ENCODE measurements at regions not wholly inside any gene's neighbourhood (a gene's known extent, or its start where the extent isn't known, plus 50 kb on each side); places are given as distances from the start of the nearest gene placed in this dataset.

DNA sequence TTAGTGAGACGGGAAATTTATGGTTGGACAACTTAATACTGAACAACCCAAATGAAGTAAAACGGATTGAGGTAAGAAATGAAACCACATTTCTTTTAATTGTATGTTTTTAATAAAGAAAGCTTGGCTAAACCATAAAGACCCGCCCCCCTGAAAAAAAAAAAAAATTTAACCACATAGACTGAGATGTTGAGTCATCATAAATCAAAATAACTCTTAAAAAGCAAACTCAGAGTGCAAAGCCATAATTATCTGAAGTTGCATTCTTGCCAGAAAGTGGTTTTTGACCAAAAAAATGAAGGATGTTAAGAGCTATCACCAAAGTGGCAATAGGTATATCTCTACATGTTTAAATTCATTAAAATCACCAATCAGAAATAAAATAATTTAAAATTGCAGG lies 101.8 kb upstream of the COL21A1 start:
- TF ChIP-seq CTCF (IDR thresholded peaks at IDR 0.05 in 2 of 3, conservative IDR thresholded peaks at IDR 0.05 in 1 of 3; ENCODE audit: borderline replicate concordance in 1 of 3, insufficient read depth in 1 of 3, low read depth in 2 of 3, low read length in 2 of 3) (no peak), POLR2A (IDR thresholded peaks at IDR 0.05; ENCODE audit: borderline replicate concordance, extremely low read depth, insufficient read depth, insufficient read length) (no peak), EZH2phosphoT487 (IDR thresholded peaks at IDR 0.05; ENCODE audit: borderline replicate concordance) (no peak), EZH2 (IDR thresholded peaks at IDR 0.05) (no peak), YY1 (IDR thresholded peaks at IDR 0.05; ENCODE audit: extremely low read depth, insufficient replicate concordance, low read depth, low read length) (no peak), JUND (IDR thresholded peaks at IDR 0.05) (no peak), REST (IDR thresholded peaks at IDR 0.05; ENCODE audit: low read depth) (no peak), POLR2AphosphoS5 (IDR thresholded peaks at IDR 0.05; ENCODE audit: low read depth, low read length) (no peak)

Data from HCT116 (cell line).